ENCODE measurements at regions not wholly inside any gene's neighbourhood (a gene's known extent, or its start where the extent isn't known, plus 50 kb on each side); places are given as distances from the start of the nearest gene placed in this dataset.

DNA sequence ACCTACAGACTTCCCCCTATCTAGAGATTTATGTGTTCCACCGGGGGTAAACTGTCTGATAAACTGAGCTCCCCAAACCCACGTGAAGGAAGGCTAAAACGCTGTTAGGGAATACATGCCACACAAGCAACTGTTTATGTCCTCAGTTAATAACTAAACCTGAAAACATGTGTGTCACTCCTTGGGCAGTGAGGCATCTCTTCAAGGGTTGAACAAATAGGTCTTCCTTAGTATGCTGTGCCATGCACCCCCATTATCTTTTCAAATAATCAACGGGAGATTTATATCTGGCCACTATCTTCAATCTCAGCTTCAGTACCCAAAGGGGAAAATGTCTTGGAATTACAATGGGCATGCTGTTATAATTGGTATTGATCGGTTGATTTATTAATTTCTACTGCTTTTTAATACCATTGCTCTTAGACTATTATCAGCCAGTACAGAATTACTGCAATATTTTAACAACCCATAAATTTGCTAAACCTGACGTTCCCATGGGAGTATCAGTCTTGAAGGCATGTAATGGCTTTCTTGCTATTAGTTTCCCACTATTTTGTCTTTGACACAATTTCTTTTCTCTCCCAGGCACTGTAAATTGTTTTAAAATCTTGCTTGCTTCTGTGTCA, 279.2 kb upstream of the P2RY1 start:
- WGBS (ENCODE audit: low lambda C conversion rate, missing lambda C conversion rate) = 95% methylated on average over 6 of the region's 6 CpGs

GRCh38 chr3:152556731-152557254, 278.1 kb upstream of the P2RY1 start:
- peak overlapping the region; percentile 49 for H2AFZ ChIP-seq
- peaks cover 10% of the 10 kb centered on the region for H3K4me1 ChIP-seq (ENCODE audit: insufficient read depth)
- no peaks in the 10 kb centered on the region for H3K79me2 ChIP-seq
- TF ChIP-seq CTCF (IDR thresholded peaks at IDR 0.05; ENCODE audit: poor library complexity) = no peak
- TF ChIP-seq EZH2 (IDR thresholded peaks at IDR 0.05; ENCODE audit: borderline replicate concordance) = no peak
- TF ChIP-seq EZH2phosphoT487 (IDR thresholded peaks at IDR 0.05; ENCODE audit: low read depth, severe bottlenecking, unreplicated experiment) = no peak
- no peaks in the 10 kb centered on the region for H3K9me2 ChIP-seq (replicated peaks; ENCODE audit: insufficient read depth)
- H3K27me3 ChIP-seq = no peaks in the 10 kb centered on the region
- H3K9me3 ChIP-seq (ENCODE audit: low read depth) = no peaks in the 10 kb centered on the region
- peak; percentile 23 for DNase-seq (ENCODE audit: low spot score)
- H3K4me2 ChIP-seq = no peak overlapping the region
- no peaks in the 10 kb centered on the region for H4K20me1 ChIP-seq (ENCODE audit: insufficient read depth, poor library complexity, severe bottlenecking)
- no peak overlapping the region for H3K4me3 ChIP-seq
- H3K27ac ChIP-seq = peak overlapping the region; percentile 75
- no peaks in the 10 kb centered on the region for H3K36me3 ChIP-seq (replicated peaks; ENCODE audit: insufficient read depth, low read depth)

More for the DNA sequence above, 279.2 kb upstream of the P2RY1 start:
- TF ChIP-seq EZH2 (IDR thresholded peaks at IDR 0.05; ENCODE audit: borderline replicate concordance) (no peak), EZH2phosphoT487 (IDR thresholded peaks at IDR 0.05; ENCODE audit: low read depth, severe bottlenecking, unreplicated experiment) (no peak), CTCF (IDR thresholded peaks at IDR 0.05; ENCODE audit: poor library complexity) (no peak)
- Histone ChIP-seq H3K4me1 (ENCODE audit: insufficient read depth) (peaks cover 10% of the 10 kb centered on the region), H3K4me3 (no peak overlapping the region), H2AFZ (no peak overlapping the region), H3K9me2 (replicated peaks; ENCODE audit: insufficient read depth) (no peaks in the 10 kb centered on the region), H4K20me1 (ENCODE audit: insufficient read depth, poor library complexity, severe bottlenecking) (no peaks in the 10 kb centered on the region), H3K4me2 (no peak overlapping the region), H3K27me3 (no peaks in the 10 kb centered on the region), H3K79me2 (no peaks in the 10 kb centered on the region), H3K9me3 (ENCODE audit: low read depth) (no peaks in the 10 kb centered on the region), H3K27ac (no peak overlapping the region), H3K36me3 (replicated peaks; ENCODE audit: insufficient read depth, low read depth) (no peaks in the 10 kb centered on the region)
- DNase-seq (ENCODE audit: low spot score) = no peak

DNA sequence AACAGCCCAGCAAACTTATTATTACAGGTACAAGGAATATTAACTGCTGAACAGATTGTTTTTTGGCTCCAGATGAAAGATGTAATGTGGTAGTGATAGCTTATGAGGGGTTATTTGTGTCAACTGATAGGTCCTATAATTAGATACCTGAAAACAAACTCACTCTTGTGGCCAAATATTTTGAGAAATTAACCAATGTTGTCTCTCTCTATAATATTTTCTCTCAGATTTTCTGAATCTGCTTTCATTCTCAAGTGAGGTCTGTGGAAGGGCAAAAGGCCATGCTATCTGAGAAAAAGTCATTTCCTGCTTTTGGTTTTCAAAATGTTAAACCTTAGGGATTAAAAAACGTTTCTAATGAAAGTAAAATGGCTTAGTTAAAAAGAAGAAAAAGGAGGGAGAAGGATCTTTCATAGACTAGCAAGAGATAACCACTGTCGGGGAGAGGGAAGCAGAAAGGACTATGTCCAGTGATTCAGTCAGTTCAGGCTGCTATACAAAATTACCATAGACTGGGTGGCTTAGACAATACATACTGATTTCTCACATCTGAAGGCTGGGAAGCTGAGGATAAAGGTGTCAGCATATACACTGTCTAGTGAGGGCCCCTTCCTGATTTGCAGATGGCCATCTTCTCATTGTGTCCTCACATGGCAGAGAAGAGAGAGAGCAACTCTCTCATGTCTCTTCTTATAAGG, 277.5 kb upstream of the P2RY1 start:
- no peaks in the 10 kb centered on the region for H4K20me1 ChIP-seq (ENCODE audit: insufficient read depth, poor library complexity, severe bottlenecking)
- H3K9me3 ChIP-seq (ENCODE audit: low read depth) = no peaks in the 10 kb centered on the region

More for the DNA sequence above, 277.5 kb upstream of the P2RY1 start:
- Histone ChIP-seq H3K4me1 (ENCODE audit: insufficient read depth) (peaks cover 10% of the 10 kb centered on the region), H3K79me2 (no peaks in the 10 kb centered on the region), H2AFZ (peak overlapping the region; percentile 49), H3K9me2 (replicated peaks; ENCODE audit: insufficient read depth) (no peaks in the 10 kb centered on the region), H3K36me3 (replicated peaks; ENCODE audit: insufficient read depth, low read depth) (no peaks in the 10 kb centered on the region), H3K4me3 (no peak overlapping the region), H3K27ac (peak overlapping the region; percentile 75), H3K4me2 (no peak overlapping the region), H3K27me3 (no peaks in the 10 kb centered on the region)
- no peak for DNase-seq (ENCODE audit: low spot score)
- 38% methylated on average over 2 of the region's 2 CpGs for WGBS (ENCODE audit: low lambda C conversion rate, missing lambda C conversion rate)
- TF ChIP-seq EZH2phosphoT487 (IDR thresholded peaks at IDR 0.05; ENCODE audit: low read depth, severe bottlenecking, unreplicated experiment) (no peak), EZH2 (IDR thresholded peaks at IDR 0.05; ENCODE audit: borderline replicate concordance) (no peak), CTCF (IDR thresholded peaks at IDR 0.05; ENCODE audit: poor library complexity) (no peak)

All from hepatocyte (in vitro differentiated cells).